ENCODE measurements at regions not wholly inside any gene's neighbourhood (a gene's known extent, or its start where the extent isn't known, plus 50 kb on each side); places are given as distances from the start of the nearest gene placed in this dataset.

- no peak for TF ChIP-seq CTCF (IDR thresholded peaks at IDR 0.05; ENCODE audit: borderline replicate concordance, extremely low read depth, low read length, poor library complexity, severe bottlenecking)
- no peak for TF ChIP-seq EZH2 (IDR thresholded peaks at IDR 0.05; ENCODE audit: borderline replicate concordance, low read depth, low read length, severe bottlenecking)
These were observed 179.2 kb upstream of the ZNF32 start for GRCh38 chr10:43827853-43828252.
